Endothelial cell of hepatic sinusoid (primary cell): ENCODE measurements at regions not wholly inside any gene's neighbourhood (a gene's known extent, or its start where the extent isn't known, plus 50 kb on each side); places are given as distances from the start of the nearest gene placed in this dataset.

ENCODE experiments used
- in situ Hi-C: cut with HindIII; loops from 2 replicates; pipeline ENCODE4 v1.10.0; 2017; ENCODE audit warnings: low sequenced_read_pairs

GRCh38 chr21:39124681-39125251, 58.5 kb downstream of the PSMG1 start:
- in situ Hi-C loops, result loop anchor here (25.0 kb wide), 1 partner anchor 387 kb away; no protein-coding TSS in a partner anchor

GRCh38 chr21:39123375-39123774, 59.9 kb downstream of the PSMG1 start:
- in situ Hi-C loops, result loop anchor here (25.0 kb wide), 1 partner anchor 386 kb away; no protein-coding TSS in a partner anchor

DNA sequence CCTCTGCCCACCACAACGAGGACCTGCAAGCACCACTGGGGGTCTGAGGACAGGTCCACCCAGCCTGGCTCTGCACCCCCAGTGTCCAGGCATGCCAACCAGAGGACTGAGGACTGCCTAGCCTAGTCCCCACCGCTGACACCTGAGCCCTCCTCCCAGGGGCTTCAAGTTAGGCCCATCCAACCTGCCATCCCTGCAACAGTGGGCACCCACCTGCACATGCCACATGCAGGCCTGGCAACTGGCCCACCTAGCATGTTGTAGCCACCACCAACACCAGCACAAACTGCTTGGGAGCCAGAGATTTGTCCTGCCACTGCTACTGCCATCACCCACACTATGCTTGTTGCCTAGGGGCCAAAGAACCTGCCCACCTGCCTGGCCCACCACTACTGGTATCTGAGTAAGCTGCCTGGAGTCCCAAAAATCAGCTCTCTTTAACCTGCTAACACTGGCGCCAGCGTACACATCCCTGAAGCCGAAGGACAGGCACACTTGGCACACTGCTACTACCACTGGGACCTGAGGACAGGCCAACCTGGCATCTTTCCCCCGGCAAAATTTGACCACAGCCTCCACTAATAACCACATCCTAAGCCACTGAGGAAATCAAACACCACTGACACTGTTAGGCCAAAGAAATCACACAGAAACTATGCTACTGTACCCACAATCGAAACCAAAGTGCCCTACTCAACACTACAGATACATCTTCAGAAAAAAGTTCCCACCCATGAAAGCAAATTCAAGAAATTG, 61.5 kb downstream of the PSMG1 start:
- in situ Hi-C loops, result loop anchor here (25.0 kb wide), 1 partner anchor 384 kb away; no protein-coding TSS in a partner anchor

- in situ Hi-C loops, result loop anchor here (25.0 kb wide), 1 partner anchor 384 kb away; no protein-coding TSS in a partner anchor
These were observed 62.2 kb downstream of the PSMG1 start for GRCh38 chr21:39120876-39121599.

- in situ Hi-C loops, result loop anchor here (25.0 kb wide), 1 partner anchor 383 kb away; no protein-coding TSS in a partner anchor
These were observed 63.4 kb downstream of the PSMG1 start for GRCh38 chr21:39119891-39120290.

GRCh38 chr21:39118604-39119215, 64.5 kb downstream of the PSMG1 start:
- in situ Hi-C loops, result loop anchor here (25.0 kb wide), 1 partner anchor 381 kb away; no protein-coding TSS in a partner anchor

DNA sequence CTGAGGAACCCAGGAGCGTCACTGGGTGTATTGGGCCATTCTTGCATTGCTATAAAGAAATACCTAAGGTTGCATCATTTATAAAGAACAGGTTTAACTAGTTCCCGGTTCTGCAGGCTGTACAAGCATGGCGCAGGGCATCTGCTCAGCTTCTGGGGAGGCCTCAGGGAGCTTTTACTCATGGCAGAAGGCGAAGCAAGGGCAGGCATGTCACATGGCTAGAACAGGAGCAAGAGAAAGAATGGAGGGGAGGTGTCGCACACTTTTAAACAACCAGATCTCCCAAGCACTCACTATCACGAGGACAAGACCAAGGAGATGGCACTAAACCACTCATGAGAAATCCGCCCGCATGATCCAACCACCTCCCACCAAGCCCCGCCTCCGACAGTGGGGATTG, 65.2 kb downstream of the PSMG1 start:
- in situ Hi-C loops, result loop anchor here (25.0 kb wide), 1 partner anchor 381 kb away; no protein-coding TSS in a partner anchor

DNA sequence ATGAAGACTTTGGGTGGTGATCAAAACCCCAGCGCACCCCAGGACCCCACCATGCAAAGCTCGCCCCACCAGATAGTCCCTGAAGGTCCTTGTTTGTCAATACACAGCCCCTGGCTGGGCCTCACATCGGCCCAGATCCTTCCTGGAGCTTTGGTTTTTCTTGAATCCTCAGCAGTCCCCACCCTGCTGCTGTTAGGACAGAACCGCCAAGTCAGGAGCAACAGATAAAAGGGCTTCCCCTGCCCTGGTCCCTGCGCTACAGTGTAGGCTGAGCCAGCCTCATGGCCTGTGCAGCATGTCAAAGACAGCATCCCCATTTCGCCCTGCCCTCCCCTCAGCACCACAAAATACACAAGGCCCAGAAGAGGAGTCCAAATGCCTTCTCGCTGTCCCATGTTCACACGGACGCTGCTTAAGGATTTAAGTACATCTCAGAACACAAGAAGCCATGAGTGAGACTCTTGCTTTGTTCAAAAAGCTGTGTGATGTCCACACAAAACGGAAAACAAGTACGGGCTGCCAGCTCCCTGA, 65.7 kb downstream of the PSMG1 start:
- in situ Hi-C loops, result loop anchor here (25.0 kb wide), 1 partner anchor 380 kb away; no protein-coding TSS in a partner anchor

- in situ Hi-C loops, result loop anchor here (25.0 kb wide), 1 partner anchor 380 kb away; no protein-coding TSS in a partner anchor
These were observed 66.4 kb downstream of the PSMG1 start for GRCh38 chr21:39116761-39117439.

- in situ Hi-C loops, result loop anchor here (25.0 kb wide), 1 partner anchor 378 kb away; no protein-coding TSS in a partner anchor
These were observed 67.5 kb downstream of the PSMG1 start for GRCh38 chr21:39115576-39116235.

DNA sequence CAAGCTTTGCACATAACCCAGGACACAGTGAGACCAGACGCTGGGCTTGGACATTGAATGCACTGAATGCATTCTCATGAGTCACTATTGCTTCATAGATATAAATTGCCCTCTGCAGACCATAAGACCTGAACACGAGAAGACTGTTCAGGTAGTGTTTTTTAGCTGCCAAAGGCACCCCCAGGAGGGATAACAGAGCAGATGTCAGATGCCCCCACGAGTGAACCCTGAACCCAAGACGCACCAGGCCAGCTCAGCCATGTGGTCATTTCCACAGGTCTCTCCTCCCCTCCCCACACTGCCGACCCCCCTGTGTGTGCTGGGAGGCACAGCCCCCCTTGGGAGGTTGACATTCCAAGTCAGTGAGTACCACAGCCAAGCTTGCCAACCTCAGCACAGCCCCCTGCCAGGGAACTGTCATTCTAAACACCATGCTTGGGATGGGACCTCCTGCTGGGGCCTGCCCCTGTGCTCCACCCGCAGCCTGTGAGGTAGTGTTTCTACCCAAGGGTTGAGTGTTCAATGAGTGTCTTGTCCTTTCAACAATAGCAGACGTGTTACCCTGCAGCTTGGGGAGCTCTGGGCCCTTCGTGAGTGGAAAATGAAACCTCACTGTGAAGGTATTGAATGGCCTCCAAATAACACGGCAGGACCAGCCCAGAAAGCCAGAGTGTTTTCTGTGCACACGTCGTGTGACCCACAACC, 68.2 kb downstream of the PSMG1 start:
- in situ Hi-C loops, result loop anchor here (5.0 to 25.0 kb wide), 2 partner anchors 37 to 378 kb away; no protein-coding TSS in a partner anchor

- in situ Hi-C loops, result loop anchor here (5.0 to 25.0 kb wide), 2 partner anchors 40 to 375 kb away; no protein-coding TSS in a partner anchor
These were observed 71.2 kb downstream of the PSMG1 start for GRCh38 chr21:39111931-39112550.

- in situ Hi-C loops, result loop anchor here (5.0 to 25.0 kb wide), 2 partner anchors 42 to 373 kb away; no protein-coding TSS in a partner anchor
These were observed 72.8 kb downstream of the PSMG1 start for GRCh38 chr21:39110431-39110830.

DNA sequence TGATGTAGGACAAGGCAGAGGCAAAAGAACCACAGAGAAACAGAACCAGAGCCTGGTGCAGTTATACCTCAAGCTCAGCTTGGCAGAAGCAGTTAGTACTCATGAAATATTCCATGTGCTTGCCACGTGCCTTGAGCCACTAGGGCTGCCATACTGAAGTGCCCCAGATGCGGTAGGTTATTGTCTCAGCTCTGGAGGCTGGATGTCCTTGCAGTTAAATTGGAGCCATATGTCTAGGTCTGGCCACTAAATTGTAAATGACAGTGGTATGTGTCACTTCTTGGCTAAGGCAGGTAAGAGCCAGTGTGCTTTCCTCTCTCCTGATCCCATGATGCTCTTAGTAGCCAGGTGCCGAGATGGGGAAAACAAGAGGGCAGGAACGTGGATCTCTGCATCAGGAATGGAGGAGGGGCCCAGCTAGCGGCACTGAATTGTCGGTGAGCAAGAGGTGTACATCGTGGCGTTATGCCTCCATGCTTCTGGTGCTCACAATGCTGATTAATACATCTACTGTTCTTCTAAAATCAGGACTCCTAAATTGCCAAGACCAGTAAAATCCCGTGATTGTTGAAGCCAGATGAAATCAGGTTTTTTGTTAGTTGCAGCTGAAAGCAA, 73.5 kb downstream of the PSMG1 start:
- in situ Hi-C loops, result loop anchor here (5.0 to 25.0 kb wide), 2 partner anchors 43 to 372 kb away; no protein-coding TSS in a partner anchor

- in situ Hi-C loops, result loop anchor here (25.0 kb wide), 1 partner anchor 372 kb away; no protein-coding TSS in a partner anchor
These were observed 74.1 kb downstream of the PSMG1 start for GRCh38 chr21:39109163-39109530.

DNA sequence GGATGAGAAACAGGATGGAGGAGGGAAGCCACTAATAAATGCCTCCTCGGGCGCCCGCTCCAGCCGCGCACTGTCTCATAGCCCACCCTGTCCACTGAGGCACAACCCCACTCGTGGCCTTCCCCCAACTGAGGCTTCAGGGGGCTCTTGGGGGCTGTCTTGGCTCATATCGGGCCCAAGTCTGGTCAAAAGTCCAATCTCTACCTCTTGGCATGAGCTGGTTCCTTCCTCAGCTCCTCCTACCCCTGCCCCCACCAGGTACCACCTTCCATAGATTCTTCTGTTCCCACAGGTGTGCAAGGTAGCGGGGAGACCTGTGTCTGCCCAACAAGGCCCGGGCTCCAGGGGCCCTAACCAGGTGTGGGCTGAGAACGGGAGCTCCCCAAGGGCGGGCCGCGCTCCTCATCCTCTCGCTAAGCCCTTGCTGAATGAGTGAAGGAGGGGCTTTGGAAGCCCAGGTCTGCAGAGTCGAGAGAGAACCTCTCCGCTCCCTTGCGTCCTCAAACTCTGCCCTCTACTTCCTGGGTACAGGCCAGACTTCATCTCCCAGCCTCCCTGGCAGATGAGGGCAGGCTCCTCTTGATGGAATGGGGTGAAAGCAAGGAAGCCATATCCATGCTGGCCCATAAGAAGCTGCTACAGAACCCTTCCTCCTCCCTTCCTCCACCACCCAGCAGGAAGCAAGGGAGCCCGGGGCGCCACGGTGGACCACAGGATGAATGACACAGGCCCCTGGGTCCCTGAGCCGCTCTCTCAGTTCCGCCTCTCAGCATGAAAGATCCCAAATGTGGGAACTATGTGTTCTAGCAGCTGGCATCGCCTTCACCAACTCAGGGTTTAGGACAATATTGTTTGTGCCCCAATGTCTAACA, 74.7 kb downstream of the PSMG1 start:
- in situ Hi-C loops, result loop anchor here (25.0 kb wide), 1 partner anchor 371 kb away; no protein-coding TSS in a partner anchor
